HG02938 (cell line): ENCODE measurements at regions not wholly inside any gene's neighbourhood (a gene's known extent, or its start where the extent isn't known, plus 50 kb on each side); places are given as distances from the start of the nearest gene placed in this dataset.
"Not testable (repeated sequence)": the region's sequence is repeated elsewhere in the genome, so short reads cannot be mapped to it uniquely, and the experiment has no call there.

Source experiments
- ATAC-seq: cut with Tn5 transposase; IDR thresholded peaks from one replicate; pipeline ENCODE4 v1.9.1; 2021; ENCODE audit warnings: mild to moderate bottlenecking, moderate library complexity; ENCODE audit not compliant: unreplicated experiment

DNA sequence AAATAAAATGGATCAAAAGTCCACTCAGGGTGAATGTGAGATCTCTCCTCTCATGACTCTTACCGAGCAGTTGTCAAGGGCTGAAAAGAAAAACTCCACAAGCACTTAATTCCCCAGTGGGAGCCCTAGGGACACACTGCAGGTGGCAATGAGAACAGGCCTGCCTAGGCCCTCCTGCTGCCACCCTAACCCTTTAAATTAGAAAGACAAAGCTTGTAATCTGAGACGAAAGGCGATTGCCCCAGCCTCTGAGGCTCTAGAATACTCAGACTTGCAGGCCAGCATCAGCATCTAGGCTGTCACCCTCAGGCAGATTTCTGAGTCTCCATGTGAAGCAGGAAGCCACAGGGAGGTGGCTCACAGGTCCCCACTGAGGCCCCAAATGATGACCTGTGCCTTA lies 457.0 kb upstream of the MYT1L start:
- no peak for ATAC-seq

DNA sequence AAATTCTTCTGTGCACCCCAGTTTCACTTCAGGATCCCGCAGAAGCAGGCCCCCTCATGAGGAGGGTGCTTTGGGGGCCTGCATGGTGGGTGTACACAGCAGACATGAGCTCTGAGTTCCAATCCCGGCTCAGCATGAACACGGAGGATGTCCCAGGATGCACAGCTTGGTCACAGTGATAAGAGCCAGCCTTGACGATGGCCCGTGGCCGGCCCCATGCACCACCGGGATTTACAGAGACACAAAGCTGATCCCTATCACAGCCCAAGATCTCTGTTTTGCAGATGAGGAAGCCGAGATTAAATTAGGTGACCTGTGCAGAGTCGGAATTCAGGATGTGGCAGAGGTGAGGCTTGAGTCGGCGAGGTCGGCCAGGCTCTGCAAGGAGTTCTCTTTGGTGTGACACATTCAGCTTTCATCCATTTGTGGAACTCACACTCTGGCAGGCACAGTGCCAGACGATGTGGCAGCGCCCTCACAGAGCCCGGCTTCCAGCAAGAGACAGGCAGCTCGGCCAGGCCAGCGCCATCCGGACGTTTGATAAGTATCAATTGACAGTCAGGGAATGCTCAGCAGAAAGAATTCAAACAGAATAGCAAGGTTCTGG lies 456.3 kb upstream of the MYT1L start:
- ATAC-seq: no peak

DNA sequence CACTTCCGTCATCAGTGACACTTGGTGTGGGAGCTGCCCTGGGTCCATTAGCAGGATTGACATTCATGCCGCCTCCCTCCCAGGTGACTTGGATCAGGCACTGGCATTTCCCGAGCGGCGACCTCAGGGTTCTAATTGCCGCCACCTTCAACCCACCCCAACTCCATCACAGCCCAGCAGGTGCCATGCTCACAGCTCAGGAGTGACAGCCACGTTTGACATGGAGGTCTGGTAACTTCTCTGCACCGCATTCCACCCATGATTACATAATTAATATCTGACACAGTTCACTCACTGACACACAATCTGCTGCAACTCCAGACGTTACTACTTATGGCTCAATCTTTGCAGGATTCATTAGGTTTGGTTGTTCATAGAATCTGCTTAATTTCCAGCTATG lies 450.9 kb upstream of the MYT1L start:
- ATAC-seq: no peak

DNA sequence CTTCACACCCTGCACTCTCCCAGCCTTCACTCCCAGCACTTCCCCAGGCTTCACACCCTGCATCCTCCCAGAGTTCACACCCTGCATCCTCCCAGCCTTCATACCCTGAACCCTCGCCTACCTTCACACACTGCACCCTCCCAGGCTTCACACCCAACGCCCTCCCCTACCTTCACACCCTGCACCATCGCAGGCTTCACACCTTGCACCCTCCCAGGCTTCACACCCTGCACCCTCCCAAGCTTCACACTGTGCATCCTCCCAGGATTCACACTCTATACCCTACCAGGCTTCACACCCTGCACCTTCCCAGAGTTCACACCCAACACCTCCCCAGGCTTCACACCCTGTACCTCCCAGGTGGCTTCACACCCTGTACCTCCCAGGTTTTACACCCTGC lies 448.7 kb upstream of the MYT1L start:
- no peak for ATAC-seq

DNA sequence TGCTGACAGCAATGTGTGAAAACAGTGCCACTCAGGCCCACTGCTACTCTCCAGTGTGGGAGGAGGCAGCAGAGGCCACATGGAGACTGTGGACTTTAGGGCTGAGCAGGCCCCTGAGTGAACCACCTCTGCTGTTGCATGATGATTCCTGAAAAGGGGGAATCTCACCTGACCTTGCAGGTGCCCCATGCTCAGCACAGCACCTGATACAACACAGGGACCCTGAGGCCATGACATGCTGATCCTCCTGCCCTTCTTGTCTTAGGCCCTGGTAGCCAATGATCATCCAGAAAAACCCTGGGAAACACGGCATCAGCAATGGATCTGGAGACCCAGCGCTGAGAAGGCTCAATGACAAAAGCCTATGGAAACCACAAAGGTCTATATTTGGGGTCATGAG lies 446.8 kb upstream of the MYT1L start:
- ATAC-seq: no peak

DNA sequence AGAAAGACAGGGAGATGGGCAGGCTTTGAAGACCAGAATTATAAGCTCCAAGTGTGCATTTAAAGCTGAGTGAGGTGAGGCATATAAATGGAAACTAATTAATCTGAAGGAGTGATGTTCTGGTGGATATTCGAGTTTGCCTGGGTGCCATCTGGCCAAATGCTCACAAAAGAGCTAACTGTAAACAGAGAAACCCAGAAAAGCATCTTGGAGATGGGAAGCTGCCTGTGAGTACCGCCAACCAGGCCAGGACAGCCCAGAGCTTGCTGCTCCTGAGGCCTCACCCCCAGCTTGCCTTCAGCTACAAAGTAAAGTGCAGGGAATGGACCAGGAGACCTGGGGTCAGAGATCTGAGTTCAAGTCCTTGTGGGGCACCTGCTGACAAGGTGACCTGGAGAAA lies 446.1 kb upstream of the MYT1L start:
- ATAC-seq: no peak

DNA sequence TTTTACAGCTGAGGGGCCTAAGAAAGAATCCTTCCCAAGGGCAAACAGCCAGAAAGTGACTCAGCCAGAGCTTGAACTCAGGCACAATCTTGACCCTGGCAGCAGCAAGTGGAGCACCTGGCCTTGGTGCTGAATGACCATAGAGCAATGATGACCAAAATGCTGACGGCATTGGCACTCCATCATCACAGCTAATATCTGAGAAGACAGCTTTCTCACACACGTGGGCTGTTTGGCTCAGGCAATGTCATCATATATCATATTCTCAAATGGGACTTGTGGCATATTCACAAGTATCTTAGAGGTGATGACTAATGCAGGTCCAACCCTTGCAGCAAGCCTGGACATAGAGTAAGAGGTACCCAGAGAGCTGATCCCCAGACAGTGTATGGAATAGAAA lies 443.9 kb upstream of the MYT1L start:
- ATAC-seq: no peak

DNA sequence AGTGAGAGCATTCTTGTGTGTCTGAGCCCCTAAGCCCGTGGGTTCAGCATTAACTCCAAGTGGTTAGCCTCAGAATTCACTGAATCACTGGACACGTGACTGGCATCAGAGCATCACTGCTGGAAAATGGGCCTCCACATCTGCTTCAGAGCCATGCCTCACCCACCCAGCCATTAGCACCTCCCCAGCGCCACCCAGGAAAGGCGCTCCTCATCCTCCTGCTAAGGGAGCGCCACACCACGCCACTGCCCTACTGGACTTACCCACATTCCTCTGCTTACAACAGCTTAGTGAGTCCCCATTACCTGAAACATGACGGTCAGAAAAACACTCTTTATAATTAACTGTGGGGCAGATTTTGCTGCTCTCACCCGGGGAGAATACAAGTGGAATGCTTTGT lies 442.6 kb upstream of the MYT1L start:
- ATAC-seq: no peak

DNA sequence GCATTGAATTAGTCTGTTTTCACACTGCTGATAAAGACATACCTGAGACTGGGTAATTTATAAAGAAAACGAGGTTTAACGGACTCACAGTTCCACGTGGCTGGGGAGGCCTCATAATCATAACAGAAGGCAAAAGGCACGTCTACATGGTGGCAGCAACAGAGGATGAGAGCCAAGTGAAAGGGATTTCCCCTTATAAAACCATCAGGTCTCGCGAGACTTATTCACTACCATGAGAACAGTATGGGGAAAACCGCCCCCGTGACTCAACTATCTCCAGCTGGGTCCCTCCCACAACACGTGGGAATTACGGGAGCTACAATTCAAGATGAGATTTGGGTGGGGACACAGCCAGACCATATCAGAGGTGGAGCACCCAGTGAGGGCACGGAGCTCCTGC lies 442.0 kb upstream of the MYT1L start:
- ATAC-seq: not testable (repeated sequence)

DNA sequence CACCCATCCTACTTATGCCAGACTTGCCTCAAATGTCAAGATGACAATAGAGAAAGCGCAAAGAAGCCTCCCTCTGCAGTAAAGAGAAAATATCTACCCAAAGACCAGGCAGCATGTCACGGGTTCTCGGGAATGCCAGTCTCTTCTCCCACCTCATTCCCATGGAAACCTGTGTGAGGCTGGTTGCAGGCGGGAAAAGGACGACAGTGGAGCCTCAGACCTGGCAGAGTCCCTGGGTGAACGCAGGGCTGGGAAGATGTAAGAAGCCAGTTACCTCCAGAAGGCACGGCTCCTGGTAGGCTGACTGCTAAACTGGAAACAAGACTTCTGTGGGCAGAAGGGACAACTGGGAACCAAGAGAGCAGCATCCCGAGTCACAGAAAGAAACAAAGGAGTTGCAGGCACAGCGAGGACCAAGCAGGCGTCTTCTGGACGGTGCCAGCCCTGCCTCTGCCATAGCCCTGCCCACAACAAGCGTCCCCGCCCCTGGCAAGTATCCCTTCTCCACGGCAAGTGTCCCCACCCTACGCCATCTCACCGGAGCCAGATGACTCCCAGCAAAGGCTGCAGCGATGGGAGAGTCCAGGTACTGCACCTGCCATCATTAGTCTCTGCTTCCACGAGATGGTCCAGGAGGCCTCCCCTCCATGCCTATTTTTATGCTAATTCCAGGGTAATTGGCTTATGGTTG lies 440.8 kb upstream of the MYT1L start:
- ATAC-seq: no peak

DNA sequence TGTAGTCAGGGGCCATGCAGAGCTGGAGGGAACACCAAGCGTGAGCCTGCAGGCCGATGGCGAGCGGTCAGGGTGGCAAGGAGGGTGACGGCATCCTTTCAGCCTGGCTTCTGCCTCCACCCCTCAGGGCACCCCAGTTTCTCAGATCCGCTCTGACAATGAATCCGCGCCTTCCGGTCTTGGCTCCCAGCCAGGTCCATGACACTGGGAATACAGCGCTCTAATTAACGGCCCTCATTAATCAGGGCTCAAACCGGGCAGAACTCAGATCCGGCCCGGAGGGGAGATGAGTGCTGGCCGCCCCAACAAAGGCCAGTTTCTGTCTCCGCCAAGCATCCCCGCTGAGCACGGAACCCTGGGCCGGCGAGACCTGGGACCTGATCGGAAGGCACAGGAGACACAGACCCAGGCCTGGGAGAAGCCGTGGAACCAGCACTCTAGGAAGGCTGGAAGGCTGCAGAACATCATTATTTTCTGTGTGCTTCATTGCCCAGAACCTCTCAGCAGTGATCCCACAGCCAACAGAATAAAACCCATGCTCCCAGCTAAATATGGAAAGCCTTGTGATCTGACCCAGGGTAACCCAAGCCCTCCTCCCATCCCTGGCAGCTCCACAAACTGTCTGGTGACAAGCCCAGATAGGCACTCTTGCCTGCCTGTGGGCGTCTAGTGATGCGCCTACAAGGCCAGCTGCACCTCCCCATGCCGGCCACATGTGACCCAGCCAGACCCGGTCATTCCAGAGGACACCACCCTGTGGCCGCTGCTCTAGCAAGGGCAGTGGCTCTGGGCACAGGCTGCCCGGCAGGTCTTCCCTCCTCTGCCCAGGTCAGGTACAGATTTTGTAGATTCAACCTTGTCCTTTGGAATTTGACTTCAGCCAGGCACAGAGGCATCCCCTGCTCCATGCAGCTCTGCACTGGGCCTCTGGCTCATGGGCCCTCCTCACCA lies 438.7 kb upstream of the MYT1L start:
- ATAC-seq: no peak

DNA sequence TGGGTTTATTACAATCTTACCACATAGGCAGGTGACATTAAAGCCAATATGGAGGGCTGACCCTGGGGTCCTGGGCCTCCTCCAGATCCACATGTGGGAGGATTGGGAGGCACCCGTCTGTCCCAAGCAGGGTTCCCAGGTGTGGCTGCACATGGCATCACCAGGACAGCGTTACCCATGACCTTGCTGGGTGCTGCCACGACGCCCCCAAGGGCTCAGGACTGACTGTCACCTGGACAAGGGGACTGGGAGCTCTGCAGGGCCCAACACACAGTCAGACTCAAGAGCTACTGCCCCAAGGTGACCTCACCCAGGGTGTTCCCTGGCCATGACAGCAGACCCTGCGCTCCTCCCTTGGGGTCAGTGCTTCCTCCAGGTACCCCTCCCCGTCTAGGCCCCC lies 437.4 kb upstream of the MYT1L start:
- no peak for ATAC-seq

DNA sequence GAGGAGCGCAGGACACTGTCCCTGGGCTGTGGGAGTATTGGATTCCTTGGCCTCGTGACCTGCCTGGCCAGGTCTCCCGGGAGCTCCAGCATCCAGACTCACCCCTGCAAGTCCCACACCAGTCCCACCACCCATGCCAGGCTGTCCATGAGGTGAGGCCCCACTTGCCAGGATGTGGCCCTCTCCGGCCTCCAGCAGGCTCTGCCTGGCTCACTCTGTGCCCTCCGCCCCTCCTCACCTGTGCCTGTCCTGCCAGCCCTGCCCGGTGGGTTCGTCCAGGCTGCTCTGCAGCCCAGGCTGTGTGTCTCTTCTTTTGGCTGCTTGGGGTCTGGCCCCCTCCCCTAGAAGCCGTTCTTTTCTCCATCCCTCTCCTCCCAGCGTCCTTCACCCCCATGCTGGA lies 436.8 kb upstream of the MYT1L start:
- ATAC-seq: no peak

DNA sequence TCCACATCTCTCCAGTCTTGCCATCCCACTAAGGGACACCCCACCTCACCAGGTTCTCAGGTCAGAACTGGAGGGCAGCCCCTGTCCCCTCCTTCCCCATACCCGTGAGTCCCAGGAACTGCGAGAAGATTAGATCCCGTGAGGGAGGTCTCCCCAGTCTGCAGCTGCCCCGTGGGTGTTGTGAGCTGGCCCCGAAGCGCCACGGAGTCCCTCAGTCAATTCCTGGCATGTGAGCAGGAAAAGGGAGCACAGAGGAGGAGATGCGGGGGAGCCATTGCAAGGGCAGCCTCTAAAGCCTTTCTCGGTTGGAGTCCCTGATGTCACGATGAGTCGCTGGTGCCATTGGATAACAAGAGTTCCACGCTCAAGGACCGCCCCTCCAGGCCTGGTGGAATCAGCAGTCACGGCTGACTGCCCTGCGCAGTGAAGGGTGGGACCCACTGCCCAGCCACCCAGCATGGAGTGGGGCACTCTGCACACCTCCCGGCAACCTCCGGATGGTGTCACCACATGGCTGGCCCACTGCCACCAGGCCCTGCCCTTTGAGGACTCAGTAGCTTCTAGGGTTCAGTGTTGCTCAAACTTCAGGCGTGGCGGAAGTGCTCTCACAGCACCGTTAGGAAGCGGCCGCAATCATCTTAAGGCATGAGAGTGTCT lies 434.9 kb upstream of the MYT1L start:
- no peak for ATAC-seq

DNA sequence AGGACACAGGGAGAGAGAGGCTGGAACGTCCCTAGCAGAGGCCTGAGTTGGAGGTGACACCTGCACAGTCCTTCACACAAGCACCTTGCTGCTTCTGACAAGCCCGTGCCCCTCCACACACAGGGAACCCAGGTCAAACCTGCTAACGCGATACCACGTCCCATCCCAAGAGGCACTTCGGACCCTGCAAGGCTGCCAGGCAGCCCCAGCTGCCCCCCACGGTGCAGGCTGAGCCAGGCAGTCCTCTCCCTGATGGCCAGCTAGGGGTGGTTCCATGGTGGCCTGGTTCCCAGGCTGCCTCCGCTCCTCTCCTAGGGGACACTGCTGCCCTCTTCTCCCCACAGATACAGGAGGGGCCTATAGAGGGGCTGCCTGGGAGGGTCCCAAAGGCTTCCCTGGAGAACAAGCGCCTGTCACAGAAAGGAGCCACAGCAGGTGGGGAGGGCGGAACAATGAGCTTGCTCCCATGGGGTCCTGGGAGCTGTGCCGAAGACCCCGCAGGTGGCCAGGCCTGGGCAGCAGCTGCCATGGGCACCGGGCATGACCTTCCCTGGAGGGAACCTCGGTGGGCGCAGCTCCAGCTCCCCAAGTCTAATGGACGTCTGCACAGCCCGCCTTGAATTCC lies 434.2 kb upstream of the MYT1L start:
- no peak for ATAC-seq

DNA sequence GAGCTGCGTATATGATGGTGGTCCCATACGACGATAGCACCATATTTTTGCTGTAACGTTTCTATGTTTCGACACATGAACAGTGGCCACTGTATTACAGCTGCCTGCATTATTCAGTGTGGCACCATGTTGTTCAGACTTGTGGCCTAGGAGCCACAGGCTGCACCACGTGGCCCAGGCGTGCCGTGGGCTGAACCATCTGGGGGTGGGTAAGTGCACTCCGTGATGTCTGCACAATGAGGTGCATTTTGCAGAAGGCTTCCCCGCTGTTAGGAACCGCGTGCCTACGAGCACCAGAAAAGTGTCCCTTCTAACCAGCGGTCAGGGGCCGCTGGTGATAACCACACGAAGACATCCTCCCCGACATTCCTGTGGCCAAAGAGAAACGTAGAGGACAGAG lies 433.7 kb upstream of the MYT1L start:
- no peak for ATAC-seq

DNA sequence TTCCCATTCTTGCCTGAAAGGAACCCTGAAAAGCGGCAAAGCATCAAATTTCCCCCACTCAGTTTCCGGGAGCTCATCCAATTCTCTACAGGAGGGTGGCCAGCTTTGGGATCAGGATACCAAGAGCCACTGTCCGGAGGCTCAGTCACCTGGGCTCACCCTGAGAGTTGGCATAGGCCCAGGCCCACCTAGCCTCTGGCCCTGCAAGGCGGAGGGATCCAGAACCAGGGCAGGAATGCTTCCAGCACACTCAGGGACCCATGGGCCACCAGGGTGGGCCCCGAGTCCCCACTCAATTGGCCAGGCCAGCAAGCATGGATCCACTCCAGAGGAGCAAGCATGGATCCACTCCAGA lies 432.9 kb upstream of the MYT1L start:
- no peak for ATAC-seq

DNA sequence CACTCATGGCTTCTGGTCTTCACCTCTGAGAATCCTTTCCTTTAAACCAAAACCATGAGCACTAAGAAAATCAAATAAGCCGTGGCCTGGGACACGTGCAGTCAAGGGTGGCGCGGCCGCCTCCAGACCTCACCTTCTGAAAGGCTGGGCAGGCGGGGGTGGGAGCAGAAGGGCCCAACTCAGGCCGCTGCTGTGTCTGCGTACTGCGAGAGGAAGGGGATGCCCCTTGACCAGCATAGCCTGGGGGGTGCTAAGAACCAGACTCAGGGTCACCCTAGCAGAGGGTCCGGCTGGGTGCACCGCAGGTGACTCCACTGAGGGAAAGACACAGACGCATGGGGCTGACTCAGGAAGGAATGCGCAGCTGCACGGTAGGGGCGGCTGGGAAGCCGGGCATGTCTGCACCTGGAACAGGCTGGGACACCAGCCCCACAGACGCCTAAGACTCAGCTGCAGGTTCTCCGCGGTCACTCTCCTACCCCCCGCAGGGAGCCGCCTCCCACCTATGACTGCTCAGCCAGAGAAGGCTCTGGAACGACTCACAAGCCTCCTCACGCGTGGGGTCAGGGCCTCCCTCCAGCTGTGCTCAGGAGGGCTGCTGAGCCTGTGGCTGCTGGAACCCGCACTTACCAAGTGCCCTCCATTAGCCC lies 432.4 kb upstream of the MYT1L start:
- no peak for ATAC-seq

DNA sequence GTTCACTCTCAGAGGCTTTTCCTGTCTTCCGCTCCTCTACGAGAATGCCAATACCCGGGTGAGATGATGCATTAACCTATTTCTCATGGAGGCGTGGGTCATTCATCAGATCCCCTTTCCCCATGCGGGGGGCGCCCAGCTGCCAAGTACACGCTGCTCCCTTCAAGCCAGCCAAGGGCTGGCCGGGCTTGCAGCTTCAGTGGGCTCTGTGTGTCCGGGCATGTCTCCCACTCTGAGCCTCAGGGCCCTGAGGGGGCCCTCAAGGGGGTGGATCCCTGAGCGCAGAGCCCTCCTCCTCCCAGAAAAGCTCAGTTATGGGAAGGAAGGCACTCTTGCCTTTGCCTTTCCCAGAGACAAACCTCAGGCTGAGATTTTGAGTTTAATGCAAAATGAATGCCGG lies 431.8 kb upstream of the MYT1L start:
- no peak for ATAC-seq

DNA sequence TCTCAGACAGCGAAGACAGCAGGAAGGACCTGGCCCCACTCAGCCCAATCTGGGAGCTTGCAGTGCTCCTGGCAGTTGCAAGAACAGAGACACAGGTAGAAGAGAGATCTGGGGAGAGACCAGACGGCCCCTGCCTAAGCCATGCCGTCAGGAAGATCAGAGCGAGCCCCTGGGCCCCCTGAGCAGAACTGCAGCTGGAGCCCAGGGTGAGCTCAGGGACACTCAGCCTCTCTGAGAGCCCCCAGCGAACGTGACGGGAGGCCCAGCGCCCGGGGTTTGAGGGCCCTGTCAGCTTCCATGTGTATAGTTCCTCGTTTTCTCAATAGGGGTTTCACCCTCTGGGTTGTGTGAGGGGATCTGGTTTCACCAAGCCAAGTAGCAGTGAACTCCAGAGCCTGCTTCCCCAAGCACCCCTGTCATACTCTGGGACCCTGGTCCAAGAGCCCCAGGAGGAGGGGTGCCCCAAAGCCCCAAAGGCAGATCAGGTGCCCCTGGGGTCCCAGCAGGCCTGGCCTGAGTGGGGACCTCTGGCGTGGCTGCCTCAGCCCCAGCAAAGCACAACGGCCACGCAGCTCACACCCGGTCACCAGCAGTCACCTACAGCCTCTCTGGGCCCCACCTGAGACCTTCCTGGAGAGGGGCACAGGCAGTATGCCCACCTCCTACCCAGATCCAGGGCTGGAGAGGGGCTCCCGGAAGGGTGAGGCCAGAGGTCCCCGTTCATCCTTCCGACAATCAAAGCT lies 431.3 kb upstream of the MYT1L start:
- no peak for ATAC-seq
